GM18907 (cell line): ENCODE measurements at regions not wholly inside any gene's neighbourhood (a gene's known extent, or its start where the extent isn't known, plus 50 kb on each side); places are given as distances from the start of the nearest gene placed in this dataset.
"Not testable (repeated sequence)": the region's sequence is repeated elsewhere in the genome, so short reads cannot be mapped to it uniquely, and the experiment has no call there.

ENCODE experiments used
- ATAC-seq: cut with Tn5 transposase; IDR thresholded peaks from one replicate; pipeline ENCODE4 v1.9.1; 2021; ENCODE audit warnings: mild to moderate bottlenecking, moderate library complexity; ENCODE audit not compliant: unreplicated experiment

DNA sequence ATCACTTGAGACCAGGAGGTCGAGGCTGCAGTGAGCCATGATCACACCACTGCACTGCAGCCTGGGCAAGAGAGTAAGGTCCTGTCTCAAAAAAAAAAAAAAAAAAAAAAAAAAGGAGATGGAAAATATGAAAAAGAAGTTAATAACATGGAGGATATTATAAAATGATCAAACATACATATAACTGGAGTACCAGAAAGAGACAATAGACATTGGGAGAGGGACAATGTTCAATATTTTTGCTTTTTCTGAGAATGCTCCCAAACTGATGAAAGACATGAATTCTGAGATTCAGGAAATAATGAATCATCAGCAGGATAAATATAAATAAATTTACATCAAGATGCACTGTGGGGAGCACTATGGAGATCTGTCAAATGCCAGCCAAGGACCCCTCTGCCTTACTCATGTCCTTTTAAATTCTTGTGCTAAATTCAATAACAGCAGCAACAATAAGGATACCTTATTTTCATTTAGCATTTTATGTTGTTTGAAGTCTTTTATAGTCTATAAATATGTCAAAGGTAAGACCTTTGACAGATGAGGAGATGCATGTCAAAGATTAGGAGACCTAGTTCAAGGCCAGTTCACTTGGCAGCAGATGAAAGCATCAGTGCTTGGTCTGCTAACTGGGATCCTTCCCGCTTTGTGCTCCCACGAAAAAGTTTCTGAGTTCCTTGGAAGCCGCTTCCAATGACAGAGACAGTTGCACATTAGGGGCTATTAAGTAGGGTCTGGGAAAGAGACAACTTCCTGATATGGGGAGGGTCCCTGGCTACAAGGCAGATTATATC, 97.7 kb downstream of the TLR5 start:
- no peak for ATAC-seq

DNA sequence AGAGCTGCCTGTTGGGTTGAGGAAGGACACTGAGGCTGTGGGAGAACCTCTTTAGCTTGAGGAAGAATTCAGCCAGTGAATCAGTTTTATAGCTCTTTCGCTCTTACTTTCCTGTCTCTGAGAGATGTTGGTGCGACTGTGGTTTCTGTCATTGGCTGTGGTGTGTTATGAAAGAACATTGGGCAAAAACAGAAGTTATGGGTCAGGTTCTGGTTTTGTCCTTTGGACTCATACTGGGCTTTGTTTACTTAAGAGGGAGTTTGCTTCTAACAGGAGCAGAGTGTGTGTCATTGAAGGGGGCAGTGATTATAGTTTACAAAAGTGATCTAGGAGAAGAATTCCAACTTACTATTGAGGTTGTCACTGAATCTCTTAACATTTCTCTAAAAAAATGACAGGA, 97.0 kb downstream of the TLR5 start:
- no peak for ATAC-seq

DNA sequence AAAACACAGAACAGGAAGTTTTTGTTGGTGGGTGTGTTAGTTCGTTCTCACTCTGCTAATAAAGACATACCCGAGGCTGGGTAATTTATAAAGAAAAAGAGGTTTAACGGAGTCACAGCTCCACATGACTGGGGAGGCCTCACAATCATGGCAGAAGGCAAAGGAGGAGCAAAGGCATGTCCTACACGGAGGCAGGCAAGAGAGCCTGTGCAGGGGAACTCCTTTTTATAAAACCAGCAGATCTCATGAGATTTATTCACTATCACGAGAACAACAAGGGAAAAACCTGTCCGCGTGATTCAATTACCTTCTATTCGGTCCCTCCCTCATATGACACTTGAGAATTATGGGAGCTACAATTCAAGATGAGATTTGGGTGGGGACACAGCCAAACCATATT, 96.6 kb downstream of the TLR5 start:
- not testable (repeated sequence) for ATAC-seq

DNA sequence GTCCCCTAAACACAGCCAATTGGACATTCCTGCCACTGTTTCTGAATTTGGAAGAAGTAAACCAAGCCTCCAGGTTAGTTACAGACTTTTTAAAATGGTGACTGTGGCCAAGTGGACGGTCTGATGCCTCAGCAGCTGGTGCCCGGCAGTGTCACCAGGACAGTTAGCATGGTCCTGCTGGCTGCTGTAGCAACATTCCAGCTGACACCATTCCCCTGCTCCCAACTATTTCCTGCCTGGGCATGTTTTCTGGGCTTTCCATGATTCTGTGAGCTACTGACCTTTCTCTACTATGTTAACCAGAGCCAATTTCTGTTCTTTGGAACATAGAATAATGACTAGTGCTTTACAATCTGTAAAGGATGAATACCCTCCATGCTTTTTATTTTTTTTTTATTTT, 95.0 kb downstream of the TLR5 start:
- ATAC-seq: no peak

DNA sequence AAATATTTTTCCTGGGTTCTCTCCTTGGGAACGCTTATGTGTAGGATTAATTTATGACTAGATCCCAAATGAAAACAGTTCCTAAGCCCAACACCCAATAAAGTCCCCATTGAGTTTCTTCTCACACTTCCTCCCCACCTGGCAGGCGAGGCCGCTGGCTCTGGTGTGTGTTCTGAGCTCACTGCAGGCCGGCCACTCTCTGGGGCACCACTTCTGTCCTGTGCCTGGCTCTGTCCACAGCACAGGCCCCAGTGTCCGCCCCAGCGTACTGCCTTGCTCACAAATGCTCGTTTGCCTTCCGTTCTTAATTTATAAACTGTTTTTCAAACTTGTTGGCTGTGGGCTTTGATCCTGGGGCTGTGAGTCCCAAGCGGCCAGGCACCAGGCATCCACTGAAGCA, 90.6 kb downstream of the TLR5 start:
- no peak for ATAC-seq

DNA sequence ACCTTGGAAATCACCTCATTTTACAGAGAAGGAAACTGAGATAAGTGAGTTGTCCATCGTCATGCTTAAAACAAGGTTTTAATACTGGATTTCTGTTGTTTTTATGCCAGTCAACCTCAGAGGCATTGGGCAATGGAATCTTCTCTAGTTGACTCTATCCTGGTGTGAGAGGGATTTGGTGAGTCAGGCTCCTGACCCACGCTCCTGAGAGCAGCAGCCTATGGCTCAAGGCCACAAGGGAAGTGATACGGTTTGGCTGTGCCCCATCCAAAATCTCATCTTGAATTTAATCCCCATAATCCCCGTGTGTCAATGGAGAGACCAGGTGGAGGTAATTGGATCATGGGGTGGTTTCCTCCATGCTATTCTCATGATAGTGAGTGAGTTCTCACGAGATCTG, 90.1 kb downstream of the TLR5 start:
- no peak for ATAC-seq

DNA sequence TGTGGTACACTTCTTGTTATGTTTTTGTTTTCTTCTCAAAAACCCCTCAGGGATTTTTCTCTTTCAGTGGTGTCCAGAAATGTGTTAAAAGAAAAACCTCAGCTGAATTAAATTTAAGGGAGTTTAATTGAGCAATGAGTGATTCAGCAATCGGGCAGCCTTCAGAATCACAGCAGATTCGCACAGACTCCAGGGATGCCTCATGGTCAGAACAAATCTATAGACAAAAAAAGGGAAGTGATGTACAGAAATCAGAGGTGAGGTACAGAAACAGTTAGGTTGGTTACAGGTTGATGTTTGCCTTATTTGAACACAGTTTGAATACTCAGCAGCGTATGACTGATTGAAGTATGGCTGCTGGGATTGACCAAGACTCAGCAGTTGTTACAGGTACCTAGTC, 86.2 kb downstream of the TLR5 start:
- no peak for ATAC-seq

DNA sequence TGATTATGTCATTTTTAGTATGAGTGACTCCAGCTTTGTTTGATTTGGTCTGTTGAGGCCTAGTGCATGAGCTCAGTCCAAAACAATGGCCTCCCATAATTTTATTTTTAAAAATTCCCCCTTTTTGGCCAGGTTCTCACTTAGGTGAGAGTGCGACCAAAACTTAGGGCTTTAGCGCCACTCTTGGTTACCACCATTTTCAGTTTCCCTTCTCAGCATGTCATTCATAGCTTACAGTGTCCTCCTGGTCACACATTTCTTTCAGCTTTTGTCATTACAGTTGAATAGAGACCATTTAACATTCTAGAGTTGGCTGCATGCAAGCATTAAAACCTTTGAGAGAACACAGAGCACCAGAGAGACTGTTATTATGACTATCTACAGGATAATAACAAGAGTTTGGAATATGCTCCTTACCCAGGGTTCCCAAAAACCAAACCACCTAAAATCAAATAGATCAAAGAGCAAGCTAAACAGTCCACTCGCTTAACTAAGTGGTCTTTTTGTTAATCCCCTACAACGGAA, 85.4 kb downstream of the TLR5 start:
- ATAC-seq: no peak
